Liver (tissue), 8 donors: ENCODE measurements at regions not wholly inside any gene's neighbourhood (a gene's known extent, or its start where the extent isn't known, plus 50 kb on each side); places are given as distances from the start of the nearest gene placed in this dataset.

Experiments
- DNase-seq: peaks from one replicate; pipeline ENCODE4 v3.0.0-alpha.2; 2017; ENCODE audit warnings: low spot score
- H3K27ac ChIP-seq, 2 donors: one replicate each; pipeline ENCODE4 v1.7.0; 2013; ENCODE audit warnings: inconsistent platforms in 2 of 2, low read length in 2 of 2, control low read depth in 1 of 2, low read depth in 1 of 2, mild to moderate bottlenecking in 1 of 2
- H3K27me3 ChIP-seq, 4 donors: one replicate each; pipeline versions ENCODE4 v1.6.1 to v1.7.0; 2013; ENCODE audit warnings: low read length in 3 of 4, inconsistent platforms in 1 of 4, mild to moderate bottlenecking in 1 of 4, moderate library complexity in 1 of 4; ENCODE audit not compliant: control insufficient read depth in 4 of 4, insufficient read depth in 4 of 4
- H3K36me3 ChIP-seq, 4 donors: one replicate each; pipeline versions ENCODE4 v1.6.1 to v1.7.0; 2013; ENCODE audit warnings: low read length in 3 of 4, mild to moderate bottlenecking in 3 of 4, low read depth in 1 of 4, moderate library complexity in 1 of 4; ENCODE audit not compliant: control insufficient read depth in 4 of 4, insufficient read depth in 3 of 4
- H3K4me1 ChIP-seq, 4 donors: one replicate each; pipeline versions ENCODE4 v1.6.1 to v1.7.0; 2013; ENCODE audit warnings: low read length in 3 of 4, mild to moderate bottlenecking in 3 of 4, moderate library complexity in 1 of 4; ENCODE audit not compliant: control insufficient read depth in 4 of 4, insufficient read depth in 4 of 4
- H3K4me3 ChIP-seq, 3 donors: one replicate each; pipeline versions ENCODE4 v1.6.1 to v1.7.0; 2013; ENCODE audit warnings: low read length in 3 of 3, control low read depth in 1 of 3, low read depth in 1 of 3, mild to moderate bottlenecking in 1 of 3
- H3K9ac ChIP-seq, 2 donors: one replicate each; pipeline ENCODE4 v1.7.0; 2013; ENCODE audit warnings: low read length in 2 of 2, mild to moderate bottlenecking in 2 of 2, moderate library complexity in 2 of 2, control low read depth in 1 of 2, low read depth in 1 of 2
- H3K9me3 ChIP-seq, 4 donors: one replicate each; pipeline versions ENCODE4 v1.6.1 to v1.7.0; 2013; ENCODE audit warnings: low read length in 3 of 4; ENCODE audit not compliant: control insufficient read depth in 4 of 4
- ATF3 ChIP-seq: IDR thresholded peaks from 2 replicates; pipeline ENCODE4 v1.6.1; 2016; ENCODE audit warnings: antibody characterized with exemption
- CTCF ChIP-seq: fragments of 150-350 bp; IDR thresholded peaks from 2 replicates; pipeline ENCODE4 v1.5.1; 2017; ENCODE audit warnings: improper control_type of control experiment, low read depth, low read length; ENCODE audit not compliant: missing input control
- EGR1 ChIP-seq, 2 donors: IDR thresholded peaks; 2 replicates each; pipeline ENCODE4 v1.6.1; 2016 to 2018; ENCODE audit warnings: antibody characterized with exemption in 2 of 2, low read depth in 2 of 2
- FOXA1 ChIP-seq: IDR thresholded peaks from 2 replicates; pipeline ENCODE4 v1.6.1; 2016; ENCODE audit warnings: antibody characterized with exemption
- FOXA2 ChIP-seq: IDR thresholded peaks from 2 replicates; pipeline ENCODE4 v1.6.1; 2016; ENCODE audit warnings: antibody characterized with exemption
- GABPA ChIP-seq, 2 donors: IDR thresholded peaks in 1 of 2; conservative IDR thresholded peaks in 1 of 2; 2 replicates each; pipeline ENCODE4 v1.6.1; 2016; ENCODE audit warnings: antibody characterized with exemption in 2 of 2, mild to moderate bottlenecking in 1 of 2, moderate library complexity in 1 of 2
- HNF4A ChIP-seq, 2 donors: conservative IDR thresholded peaks; 2 replicates each; pipeline ENCODE4 v1.6.1; 2016; ENCODE audit warnings: antibody characterized with exemption in 2 of 2, mild to moderate bottlenecking in 2 of 2
- HNF4G ChIP-seq: IDR thresholded peaks from 2 replicates; pipeline ENCODE4 v1.6.1; 2016; ENCODE audit warnings: antibody characterized with exemption
- JUND ChIP-seq, 2 donors: IDR thresholded peaks; 2 replicates each; pipeline ENCODE4 v1.6.1; 2016; ENCODE audit warnings: antibody characterized with exemption in 2 of 2
- MAX ChIP-seq: IDR thresholded peaks from 2 replicates; pipeline ENCODE4 v1.6.1; 2016; ENCODE audit warnings: antibody characterized with exemption
- NR2F2 ChIP-seq: IDR thresholded peaks from 2 replicates; pipeline ENCODE4 v1.6.1; 2016; ENCODE audit warnings: antibody characterized with exemption
- RAD21 ChIP-seq, 2 donors: IDR thresholded peaks; 2 replicates each; pipeline ENCODE4 v1.6.1; 2016; ENCODE audit warnings: antibody characterized with exemption in 2 of 2, mild to moderate bottlenecking in 2 of 2
- RXRA ChIP-seq, 2 donors: IDR thresholded peaks; 2 replicates each; pipeline ENCODE4 v1.6.1; 2017 to 2018; ENCODE audit warnings: antibody characterized with exemption in 2 of 2, mild to moderate bottlenecking in 1 of 2
- TAF1 ChIP-seq: conservative IDR thresholded peaks from 2 replicates; pipeline ENCODE4 v1.6.1; 2016; ENCODE audit warnings: antibody characterized with exemption, mild to moderate bottlenecking
- YY1 ChIP-seq: IDR thresholded peaks from 2 replicates; pipeline ENCODE4 v1.6.1; 2016; ENCODE audit warnings: antibody characterized with exemption, mild to moderate bottlenecking
- ZBTB33 ChIP-seq: IDR thresholded peaks from 2 replicates; pipeline ENCODE4 v1.6.1; 2016; ENCODE audit warnings: antibody characterized with exemption
- WGBS: extraction: QIAGEN DNeasy Blood & Tissue Kit; methylation state at CpG from one replicate; pipeline ENCODE4 v1.1.7; 2013; 5-methylcytosine and 5-hydroxymethylcytosine counted together
- donor health status: healthy.
- donor health status: healthy.
- donor health status: healthy.
- donor health status: healthy.
- donor health status: healthy.

- TF ChIP-seq YY1 (no peak), JUND (IDR thresholded peaks at IDR 0.05) (no peak), HNF4A (conservative IDR thresholded peaks at IDR 0.05) (no peak), EGR1 (IDR thresholded peaks at IDR 0.05; ENCODE audit: low read depth in 2 of 2) (no peak), HNF4G (no peak), FOXA1 (no peak), ZBTB33 (no peak), FOXA2 (no peak)
- 72% methylated on average over 3 of the region's 3 CpGs for WGBS
- H3K4me3 ChIP-seq: no peak overlapping the region
- no peaks in the 10 kb centered on the region for H3K4me1 ChIP-seq
- no peaks in the 10 kb centered on the region for H3K27me3 ChIP-seq
- H3K9me3 ChIP-seq: no peaks in the 10 kb centered on the region
- no peak overlapping the region for H3K9ac ChIP-seq
- H3K36me3 ChIP-seq: peaks cover 0 to 2% (median 0%) of the 10 kb centered on the region in 4 donors
- H3K27ac ChIP-seq: no peak overlapping the region
- no peak for DNase-seq
These were observed 311.9 kb upstream of the TECRL start for GRCh38 chr4:64721106-64721505.

DNA sequence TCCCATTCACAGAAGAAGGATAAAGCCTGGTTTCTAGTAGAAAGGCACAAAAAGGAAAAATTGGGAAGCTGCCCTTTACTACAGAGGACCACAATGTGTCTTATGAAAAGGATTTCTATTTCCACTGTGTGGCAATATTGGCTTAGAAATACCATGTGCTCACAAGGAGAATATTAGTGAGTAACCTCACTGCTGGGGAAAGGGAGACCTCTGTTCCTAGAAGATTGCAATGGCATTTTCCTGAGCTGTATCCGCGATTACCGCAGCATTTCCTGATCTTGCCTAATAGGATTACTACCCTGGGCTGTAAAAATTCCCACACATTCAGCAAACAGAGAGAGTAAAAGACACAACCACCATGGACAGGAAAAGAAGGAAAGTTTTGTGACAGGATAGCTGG, 308.8 kb upstream of the TECRL start:
- Histone ChIP-seq H3K9ac (no peak overlapping the region), H3K27ac (no peak overlapping the region), H3K27me3 (peaks cover 0 to 4% (median 0%) of the 10 kb centered on the region in 4 donors), H3K9me3 (no peaks in the 10 kb centered on the region), H3K4me1 (no peaks in the 10 kb centered on the region), H3K4me3 (no peak overlapping the region), H3K36me3 (peaks cover 0 to 2% (median 0%) of the 10 kb centered on the region in 4 donors)
- 81% methylated on average over 3 of the region's 3 CpGs for WGBS
- TF ChIP-seq MAX (no peak), YY1 (no peak), RAD21 (IDR thresholded peaks at IDR 0.05) (no peak), FOXA1 (no peak), HNF4G (no peak), TAF1 (no peak), CTCF (no peak), GABPA (IDR thresholded peaks at IDR 0.05 in 1 of 2, conservative IDR thresholded peaks at IDR 0.05 in 1 of 2) (no peak)
- DNase-seq: no peak

DNA sequence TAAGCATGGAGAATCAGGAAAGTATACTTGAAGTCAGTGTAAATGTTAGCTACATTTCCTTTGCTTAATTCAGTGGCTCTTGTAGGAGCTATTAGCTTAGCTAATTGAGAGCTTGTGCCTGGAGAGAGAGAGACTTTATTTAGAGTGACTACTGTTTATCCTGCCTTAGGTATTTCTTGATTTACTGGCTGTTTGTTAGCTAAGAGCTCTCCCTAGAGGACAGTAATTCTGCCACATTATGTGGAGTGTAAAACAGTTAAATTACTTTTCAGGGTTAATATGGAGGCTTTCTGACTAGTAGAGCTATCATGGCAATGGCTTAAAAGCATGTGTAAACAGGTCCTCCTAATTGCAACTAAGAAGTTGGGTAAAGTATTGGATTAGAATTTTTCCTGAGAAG, 306.5 kb upstream of the TECRL start:
- Histone ChIP-seq H3K27ac (no peak overlapping the region), H3K4me1 (no peaks in the 10 kb centered on the region), H3K9ac (no peak overlapping the region), H3K9me3 (no peaks in the 10 kb centered on the region), H3K4me3 (no peak overlapping the region), H3K36me3 (peaks cover 0 to 2% (median 0%) of the 10 kb centered on the region in 4 donors), H3K27me3 (peaks cover 0 to 6% (median 0%) of the 10 kb centered on the region in 4 donors)
- no peak for DNase-seq
- no peak for TF ChIP-seq EGR1 (IDR thresholded peaks at IDR 0.05; ENCODE audit: low read depth in 2 of 2)
- TF ChIP-seq NR2F2: no peak
- TF ChIP-seq ZBTB33: no peak
- TF ChIP-seq ATF3: no peak
- no peak for TF ChIP-seq MAX
- TF ChIP-seq YY1: no peak
- no peak for TF ChIP-seq CTCF
- TF ChIP-seq GABPA (IDR thresholded peaks at IDR 0.05 in 1 of 2, conservative IDR thresholded peaks at IDR 0.05 in 1 of 2): no peak
- TF ChIP-seq HNF4A (conservative IDR thresholded peaks at IDR 0.05): no peak
- TF ChIP-seq RXRA (IDR thresholded peaks at IDR 0.05): no peak
